Transverse colon (tissue), 3 donors: ENCODE measurements at regions not wholly inside any gene's neighbourhood (a gene's known extent, or its start where the extent isn't known, plus 50 kb on each side); places are given as distances from the start of the nearest gene placed in this dataset.

ENCODE experiments used
- EP300 ChIP-seq: sonication (generic); formaldehyde crosslinking; IDR thresholded peaks from one replicate; pipeline ENCODE4 v1.6.1; 2017; ENCODE audit warnings: antibody characterized with exemption, low read depth
- TF ChIP-seq, protein P1 (sequence below), 5 experiments: fragments of 200-600 bp in 3 of 5; fragments of 450-650 bp in 2 of 5; sonication (generic) in 3 of 5; IDR thresholded peaks; 1 replicate in 2 of 5; 2 replicates in 3 of 5; pipeline ENCODE4 v1.5.1; 2016 to 2017; ENCODE audit warnings: antibody characterized with exemption in 5 of 5, inconsistent platforms in 3 of 5, mild to moderate bottlenecking in 2 of 5, moderate library complexity in 1 of 5

DNA sequence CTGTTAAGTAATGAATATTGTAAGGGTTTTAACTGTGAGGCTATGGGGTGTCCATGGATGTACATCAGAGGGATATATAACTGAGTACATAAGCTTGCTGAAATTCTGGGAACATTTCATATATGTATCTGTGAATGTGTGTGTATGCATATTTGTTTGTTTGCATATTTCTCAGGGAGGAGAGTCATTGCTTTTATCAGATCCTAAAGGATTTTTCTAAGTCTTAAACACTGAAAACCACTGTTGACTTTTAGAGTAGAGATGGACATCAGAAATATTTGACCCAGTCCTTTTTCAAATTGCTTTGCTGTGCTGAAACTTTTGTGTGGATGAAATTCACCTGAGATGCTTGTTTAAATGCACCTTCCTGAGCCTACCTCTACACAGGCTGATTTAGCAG, 410.6 kb downstream of the METTL15 start:
- TF ChIP-seq EP300 = no peak
- TF ChIP-seq, protein P1, sequence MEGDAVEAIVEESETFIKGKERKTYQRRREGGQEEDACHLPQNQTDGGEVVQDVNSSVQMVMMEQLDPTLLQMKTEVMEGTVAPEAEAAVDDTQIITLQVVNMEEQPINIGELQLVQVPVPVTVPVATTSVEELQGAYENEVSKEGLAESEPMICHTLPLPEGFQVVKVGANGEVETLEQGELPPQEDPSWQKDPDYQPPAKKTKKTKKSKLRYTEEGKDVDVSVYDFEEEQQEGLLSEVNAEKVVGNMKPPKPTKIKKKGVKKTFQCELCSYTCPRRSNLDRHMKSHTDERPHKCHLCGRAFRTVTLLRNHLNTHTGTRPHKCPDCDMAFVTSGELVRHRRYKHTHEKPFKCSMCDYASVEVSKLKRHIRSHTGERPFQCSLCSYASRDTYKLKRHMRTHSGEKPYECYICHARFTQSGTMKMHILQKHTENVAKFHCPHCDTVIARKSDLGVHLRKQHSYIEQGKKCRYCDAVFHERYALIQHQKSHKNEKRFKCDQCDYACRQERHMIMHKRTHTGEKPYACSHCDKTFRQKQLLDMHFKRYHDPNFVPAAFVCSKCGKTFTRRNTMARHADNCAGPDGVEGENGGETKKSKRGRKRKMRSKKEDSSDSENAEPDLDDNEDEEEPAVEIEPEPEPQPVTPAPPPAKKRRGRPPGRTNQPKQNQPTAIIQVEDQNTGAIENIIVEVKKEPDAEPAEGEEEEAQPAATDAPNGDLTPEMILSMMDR (IDR thresholded peaks at IDR 0.05) = no peak
